ENCODE measurements at regions not wholly inside any gene's neighbourhood (a gene's known extent, or its start where the extent isn't known, plus 50 kb on each side); places are given as distances from the start of the nearest gene placed in this dataset.

GRCh38 chr2:6750411-6751158 is 115.1 kb downstream of the CMPK2 start:
- ChIA-PET CTCF (interaction anchor here (0.6 to 1.0 kb wide), 2 partner anchors 22 to 276 kb away, joined by 3 read pairs; no protein-coding TSS in a partner anchor), POLR2A (no interaction called here)
- H3K4me3 ChIP-seq (ENCODE audit: low read depth, low read length), result no peak overlapping the region
- no peaks in the 10 kb centered on the region for H3K36me3 ChIP-seq (ENCODE audit: control insufficient read depth, insufficient read depth, low read length)
- no peak for DNase-seq (ENCODE audit: low read depth)
- TF ChIP-seq CTCF (IDR thresholded peaks at IDR 0.05; ENCODE audit: insufficient read depth, low read depth, low read length), result no peak
- H3K27me3 ChIP-seq (ENCODE audit: control insufficient read depth, insufficient read depth, low read length), result no peaks in the 10 kb centered on the region

- ChIA-PET POLR2A (interaction anchor here (0.6 kb wide), 1 partner anchor 406 kb away, joined by 3 read pairs; no protein-coding TSS in a partner anchor), CTCF (interaction anchor here (1.0 to 1.2 kb wide), 2 partner anchors 30 to 404 kb away, joined by 3 read pairs; no protein-coding TSS in a partner anchor)
- Histone ChIP-seq H3K36me3 (ENCODE audit: control insufficient read depth, insufficient read depth, low read length) (no peaks in the 10 kb centered on the region), H3K27me3 (ENCODE audit: control insufficient read depth, insufficient read depth, low read length) (no peaks in the 10 kb centered on the region), H3K4me3 (ENCODE audit: low read depth, low read length) (no peak overlapping the region)
- TF ChIP-seq CTCF (IDR thresholded peaks at IDR 0.05; ENCODE audit: insufficient read depth, low read depth, low read length), result no peak
- DNase-seq (ENCODE audit: low read depth), result no peak
Measured at GRCh38 chr2:6754419-6754818, 111.3 kb downstream of the CMPK2 start.

- DNase-seq (ENCODE audit: low read depth), result no peak
- CTCF ChIA-PET, result interaction anchor here (1.0 kb wide), 1 partner anchor 29 kb away, joined by 3 read pairs; no protein-coding TSS in a partner anchor
- TF ChIP-seq CTCF (IDR thresholded peaks at IDR 0.05; ENCODE audit: insufficient read depth, low read depth, low read length), result no peak
- POLR2A ChIA-PET, result no interaction called here
- no peak overlapping the region for H3K4me3 ChIP-seq (ENCODE audit: low read depth, low read length)
- no peaks in the 10 kb centered on the region for H3K36me3 ChIP-seq (ENCODE audit: control insufficient read depth, insufficient read depth, low read length)
- H3K27me3 ChIP-seq (ENCODE audit: control insufficient read depth, insufficient read depth, low read length), result no peaks in the 10 kb centered on the region
Measured at GRCh38 chr2:6755456-6755855, 110.3 kb downstream of the CMPK2 start.

- no peaks in the 10 kb centered on the region for H3K27me3 ChIP-seq (ENCODE audit: control insufficient read depth, insufficient read depth, low read length)
- TF ChIP-seq CTCF (IDR thresholded peaks at IDR 0.05; ENCODE audit: insufficient read depth, low read depth, low read length), result no peak
- no peaks in the 10 kb centered on the region for H3K36me3 ChIP-seq (ENCODE audit: control insufficient read depth, insufficient read depth, low read length)
- CTCF ChIA-PET, result no interaction called here
- POLR2A ChIA-PET, result no interaction called here
- H3K4me3 ChIP-seq (ENCODE audit: low read depth, low read length), result no peak overlapping the region
- DNase-seq (ENCODE audit: low read depth), result no peak
Measured at GRCh38 chr2:6757215-6757614, 108.5 kb downstream of the CMPK2 start.

GRCh38 chr2:6759689-6760088 is 106.0 kb downstream of the CMPK2 start:
- ChIA-PET POLR2A (no interaction called here), CTCF (no interaction called here)
- DNase-seq (ENCODE audit: low read depth), result no peak
- TF ChIP-seq CTCF (IDR thresholded peaks at IDR 0.05; ENCODE audit: insufficient read depth, low read depth, low read length), result no peak
- Histone ChIP-seq H3K4me3 (ENCODE audit: low read depth, low read length) (no peak overlapping the region), H3K36me3 (ENCODE audit: control insufficient read depth, insufficient read depth, low read length) (no peaks in the 10 kb centered on the region), H3K27me3 (ENCODE audit: control insufficient read depth, insufficient read depth, low read length) (no peaks in the 10 kb centered on the region)
